NCI-H345 (cell line): ENCODE measurements at regions not wholly inside any gene's neighbourhood (a gene's known extent, or its start where the extent isn't known, plus 50 kb on each side); places are given as distances from the start of the nearest gene placed in this dataset.
"Not testable (repeated sequence)": the region's sequence is repeated elsewhere in the genome, so short reads cannot be mapped to it uniquely, and the experiment has no call there.

Source experiments
- DNase-seq: peaks from one replicate; lab custom pipeline; 2025; lab: John Stamatoyannopoulos, UW

GRCh38 chr10:33955676-33956075 is 621.2 kb upstream of the NRP1 start:
- no peak for DNase-seq

GRCh38 chr10:33952692-33953360 is 618.4 kb upstream of the NRP1 start:
- no peak for DNase-seq

- DNase-seq: no peak
Observed at GRCh38 chr10:33950206-33950605, 615.7 kb upstream of the NRP1 start.

GRCh38 chr10:33947544-33947943 is 613.1 kb upstream of the NRP1 start:
- no peak for DNase-seq

GRCh38 chr10:33945051-33945450 is 610.6 kb upstream of the NRP1 start:
- DNase-seq: no peak

GRCh38 chr10:33942508-33942907 is 608.0 kb upstream of the NRP1 start:
- DNase-seq: no peak

- DNase-seq: no peak
Observed at GRCh38 chr10:33939892-33940291, 605.4 kb upstream of the NRP1 start.

- no peak for DNase-seq
Observed at GRCh38 chr10:33939410-33939809, 604.9 kb upstream of the NRP1 start.

GRCh38 chr10:33938001-33938400 is 603.5 kb upstream of the NRP1 start:
- no peak for DNase-seq

- DNase-seq: no peak
Observed at GRCh38 chr10:33937036-33937730, 602.7 kb upstream of the NRP1 start.

GRCh38 chr10:33935350-33935749 is 600.9 kb upstream of the NRP1 start:
- DNase-seq: peak; percentile 19

- no peak for DNase-seq
Observed at GRCh38 chr10:33930079-33930478, 595.6 kb upstream of the NRP1 start.

- no peak for DNase-seq
Observed at GRCh38 chr10:33927347-33927746, 592.9 kb upstream of the NRP1 start.

- DNase-seq: no peak
Observed at GRCh38 chr10:33921970-33922605, 587.6 kb upstream of the NRP1 start.

GRCh38 chr10:33920351-33920750 is 585.9 kb upstream of the NRP1 start:
- no peak for DNase-seq

- no peak for DNase-seq
Observed at GRCh38 chr10:33919244-33919643, 584.8 kb upstream of the NRP1 start.

GRCh38 chr10:33917069-33917780 is 582.8 kb upstream of the NRP1 start:
- no peak for DNase-seq

- DNase-seq: no peak
Observed at GRCh38 chr10:33914746-33915145, 580.3 kb upstream of the NRP1 start.

- no peak for DNase-seq
Observed at GRCh38 chr10:33913194-33913593, 578.7 kb upstream of the NRP1 start.

- not testable (repeated sequence) for DNase-seq
Observed at GRCh38 chr10:33909476-33909875, 575.0 kb upstream of the NRP1 start.

GRCh38 chr10:33901166-33901565 is 566.7 kb upstream of the NRP1 start:
- DNase-seq: no peak

GRCh38 chr10:33900596-33900995 is 566.1 kb upstream of the NRP1 start:
- no peak for DNase-seq
